NAMALWA (cell line): ENCODE measurements at regions not wholly inside any gene's neighbourhood (a gene's known extent, or its start where the extent isn't known, plus 50 kb on each side); places are given as distances from the start of the nearest gene placed in this dataset.

ENCODE experiments used
- DNase-seq: peaks from one replicate; pipeline ENCODE4 v3.0.0-alpha.2; 2015; ENCODE audit warnings: low spot score

GRCh38 chr3:102747611-102748010 lies 312.8 kb downstream of the ZPLD1 start:
- DNase-seq: no peak

- no peak for DNase-seq
Observed at GRCh38 chr3:102748646-102749045, 313.8 kb downstream of the ZPLD1 start.

- DNase-seq: no peak
Observed at GRCh38 chr3:102750322-102750721, 315.5 kb downstream of the ZPLD1 start.

- no peak for DNase-seq
Observed at GRCh38 chr3:102753901-102754300, 319.1 kb downstream of the ZPLD1 start.

GRCh38 chr3:102756706-102757105 lies 321.9 kb downstream of the ZPLD1 start:
- no peak for DNase-seq

GRCh38 chr3:102757950-102758349 lies 323.1 kb downstream of the ZPLD1 start:
- no peak for DNase-seq

GRCh38 chr3:102761766-102762165 lies 327.0 kb downstream of the ZPLD1 start:
- DNase-seq: no peak

- no peak for DNase-seq
Observed at GRCh38 chr3:102790747-102791325, 356.0 kb downstream of the ZPLD1 start.

GRCh38 chr3:102791641-102792589 lies 357.1 kb downstream of the ZPLD1 start:
- DNase-seq: no peak

- no peak for DNase-seq
Observed at GRCh38 chr3:102796804-102797203, 362.0 kb downstream of the ZPLD1 start.

GRCh38 chr3:102802819-102803420 lies 368.1 kb downstream of the ZPLD1 start:
- DNase-seq: no peak

- no peak for DNase-seq
Observed at GRCh38 chr3:102810937-102811336, 376.1 kb downstream of the ZPLD1 start.

GRCh38 chr3:102826636-102827035 lies 391.8 kb downstream of the ZPLD1 start:
- no peak for DNase-seq

- no peak for DNase-seq
Observed at GRCh38 chr3:102827386-102827785, 392.6 kb downstream of the ZPLD1 start.

- no peak for DNase-seq
Observed at GRCh38 chr3:102830415-102830814, 395.6 kb downstream of the ZPLD1 start.

- no peak for DNase-seq
Observed at GRCh38 chr3:102841866-102842265, 407.1 kb downstream of the ZPLD1 start.

- DNase-seq: no peak
Observed at GRCh38 chr3:102866845-102867244, 432.0 kb downstream of the ZPLD1 start.

- no peak for DNase-seq
Observed at GRCh38 chr3:102883515-102883914, 448.7 kb downstream of the ZPLD1 start.

- DNase-seq: no peak
Observed at GRCh38 chr3:102885289-102885688, 450.5 kb downstream of the ZPLD1 start.

GRCh38 chr3:102887431-102887830 lies 452.6 kb downstream of the ZPLD1 start:
- no peak for DNase-seq

- no peak for DNase-seq
Observed at GRCh38 chr3:102896851-102897621, 462.2 kb downstream of the ZPLD1 start.

GRCh38 chr3:102904629-102905028 lies 469.8 kb downstream of the ZPLD1 start:
- DNase-seq: no peak
